22Rv1 (cell line): ENCODE measurements at regions not wholly inside any gene's neighbourhood (a gene's known extent, or its start where the extent isn't known, plus 50 kb on each side); places are given as distances from the start of the nearest gene placed in this dataset.

Source experiments
- H3K27ac ChIP-seq: fragments of 450-650 bp; 2 replicates; pipeline ENCODE4 v1.5.1; 2017
- ZFX ChIP-seq: fragments of 450-650 bp; IDR thresholded peaks from 2 replicates; pipeline ENCODE4 v1.6.1; 2017; ENCODE audit warnings: antibody characterized with exemption, borderline replicate concordance
- TF ChIP-seq, protein P1 (sequence below): fragments of 450-650 bp; IDR thresholded peaks from 2 replicates; pipeline ENCODE4 v1.5.1; 2017; ENCODE audit warnings: mild to moderate bottlenecking

DNA sequence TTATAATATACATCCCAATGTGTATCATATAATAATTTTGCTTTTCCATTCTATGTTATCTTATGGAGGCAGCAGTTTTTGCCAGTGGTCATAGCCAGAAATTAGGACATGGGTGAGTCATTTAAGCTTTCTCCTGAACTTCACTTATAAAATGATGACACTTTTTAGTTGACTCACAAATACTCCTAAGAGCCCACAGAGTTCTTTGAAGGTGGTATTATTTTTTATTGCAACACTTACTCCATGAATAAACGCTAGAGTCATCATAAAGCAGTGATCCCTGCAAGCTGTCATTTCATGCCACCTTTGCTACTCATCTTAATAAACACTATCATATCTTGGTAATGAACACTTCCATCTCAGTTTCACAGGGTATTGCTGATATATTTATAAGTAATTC is 69.9 kb upstream of the MAPRE2 start:
- TF ChIP-seq, protein P1, sequence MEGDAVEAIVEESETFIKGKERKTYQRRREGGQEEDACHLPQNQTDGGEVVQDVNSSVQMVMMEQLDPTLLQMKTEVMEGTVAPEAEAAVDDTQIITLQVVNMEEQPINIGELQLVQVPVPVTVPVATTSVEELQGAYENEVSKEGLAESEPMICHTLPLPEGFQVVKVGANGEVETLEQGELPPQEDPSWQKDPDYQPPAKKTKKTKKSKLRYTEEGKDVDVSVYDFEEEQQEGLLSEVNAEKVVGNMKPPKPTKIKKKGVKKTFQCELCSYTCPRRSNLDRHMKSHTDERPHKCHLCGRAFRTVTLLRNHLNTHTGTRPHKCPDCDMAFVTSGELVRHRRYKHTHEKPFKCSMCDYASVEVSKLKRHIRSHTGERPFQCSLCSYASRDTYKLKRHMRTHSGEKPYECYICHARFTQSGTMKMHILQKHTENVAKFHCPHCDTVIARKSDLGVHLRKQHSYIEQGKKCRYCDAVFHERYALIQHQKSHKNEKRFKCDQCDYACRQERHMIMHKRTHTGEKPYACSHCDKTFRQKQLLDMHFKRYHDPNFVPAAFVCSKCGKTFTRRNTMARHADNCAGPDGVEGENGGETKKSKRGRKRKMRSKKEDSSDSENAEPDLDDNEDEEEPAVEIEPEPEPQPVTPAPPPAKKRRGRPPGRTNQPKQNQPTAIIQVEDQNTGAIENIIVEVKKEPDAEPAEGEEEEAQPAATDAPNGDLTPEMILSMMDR: no peak
- no peak for TF ChIP-seq ZFX
- H3K27ac ChIP-seq: no peak overlapping the region

DNA sequence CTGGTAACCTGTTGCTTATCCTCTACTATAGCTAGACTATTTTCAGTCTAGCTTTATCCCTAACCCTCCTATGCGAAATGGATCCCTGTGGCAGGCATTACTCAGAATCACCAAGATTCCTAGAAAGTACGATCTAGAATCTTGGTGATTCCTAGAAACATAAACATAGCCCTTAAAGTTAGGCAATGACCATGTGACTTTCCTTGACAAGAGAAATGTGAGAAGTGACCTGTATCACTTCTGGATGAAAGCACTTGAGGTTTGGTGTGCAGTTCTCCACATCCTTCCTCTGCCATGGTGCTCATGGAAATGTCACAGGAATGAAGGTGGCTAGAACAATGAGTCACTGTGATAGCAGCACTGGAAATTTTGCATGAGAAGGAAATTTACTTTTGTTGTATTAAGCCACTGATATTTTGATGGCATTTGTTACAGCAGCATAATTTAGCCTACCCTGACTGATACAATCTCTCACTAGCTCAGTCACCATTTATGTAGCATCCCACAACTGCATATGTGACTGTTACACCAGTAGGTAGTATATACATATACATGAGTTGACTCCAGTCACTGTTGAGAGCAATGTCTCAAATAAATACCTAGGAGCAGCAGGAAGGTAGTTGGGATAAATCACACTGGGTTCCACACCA is 68.3 kb upstream of the MAPRE2 start:
- no peak overlapping the region for H3K27ac ChIP-seq
- TF ChIP-seq, protein P1: no peak
- TF ChIP-seq ZFX: no peak

DNA sequence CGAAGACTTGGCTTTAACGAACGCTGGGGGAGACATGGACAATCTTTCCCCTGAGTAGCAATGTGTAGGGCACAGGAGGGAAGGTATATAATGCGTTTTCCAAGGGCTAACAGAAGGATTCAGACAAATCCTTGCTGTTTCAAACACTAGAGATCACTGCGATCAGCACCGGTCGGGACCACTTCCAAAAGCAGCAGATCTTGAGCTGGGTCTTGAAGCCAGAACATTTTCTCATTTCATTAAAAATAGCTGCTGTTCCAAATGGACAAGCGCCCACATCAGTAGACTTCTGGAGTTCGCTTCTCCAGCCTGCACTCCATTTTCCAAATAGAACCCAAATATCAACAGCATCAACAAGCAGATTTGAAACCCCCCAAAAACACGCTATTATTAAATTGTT is 65.1 kb upstream of the MAPRE2 start:
- TF ChIP-seq, protein P1: no peak
- TF ChIP-seq ZFX: no peak
- H3K27ac ChIP-seq: no peak overlapping the region

DNA sequence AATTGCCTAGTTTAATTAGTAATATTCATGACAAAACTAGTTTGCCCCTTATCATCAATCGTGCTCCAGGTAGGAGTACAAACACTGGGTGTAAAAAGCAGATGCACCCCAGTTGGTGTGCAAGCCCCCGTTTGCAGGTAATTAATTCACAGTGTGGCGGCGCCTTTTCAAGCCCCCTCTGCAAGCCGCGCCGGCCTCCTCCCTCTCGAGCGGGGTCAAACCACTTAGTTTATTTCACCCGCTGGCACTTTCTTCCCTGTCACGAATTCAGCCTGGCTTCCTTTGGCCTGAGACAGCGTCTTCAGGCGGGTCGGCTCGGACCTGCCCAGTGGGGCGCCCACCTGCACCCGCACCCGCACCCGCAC is 64.7 kb upstream of the MAPRE2 start:
- peak overlapping the region; percentile 89; the same call in 1 of the 2 replicates for H3K27ac ChIP-seq
- TF ChIP-seq, protein P1: no peak
- no peak for TF ChIP-seq ZFX

DNA sequence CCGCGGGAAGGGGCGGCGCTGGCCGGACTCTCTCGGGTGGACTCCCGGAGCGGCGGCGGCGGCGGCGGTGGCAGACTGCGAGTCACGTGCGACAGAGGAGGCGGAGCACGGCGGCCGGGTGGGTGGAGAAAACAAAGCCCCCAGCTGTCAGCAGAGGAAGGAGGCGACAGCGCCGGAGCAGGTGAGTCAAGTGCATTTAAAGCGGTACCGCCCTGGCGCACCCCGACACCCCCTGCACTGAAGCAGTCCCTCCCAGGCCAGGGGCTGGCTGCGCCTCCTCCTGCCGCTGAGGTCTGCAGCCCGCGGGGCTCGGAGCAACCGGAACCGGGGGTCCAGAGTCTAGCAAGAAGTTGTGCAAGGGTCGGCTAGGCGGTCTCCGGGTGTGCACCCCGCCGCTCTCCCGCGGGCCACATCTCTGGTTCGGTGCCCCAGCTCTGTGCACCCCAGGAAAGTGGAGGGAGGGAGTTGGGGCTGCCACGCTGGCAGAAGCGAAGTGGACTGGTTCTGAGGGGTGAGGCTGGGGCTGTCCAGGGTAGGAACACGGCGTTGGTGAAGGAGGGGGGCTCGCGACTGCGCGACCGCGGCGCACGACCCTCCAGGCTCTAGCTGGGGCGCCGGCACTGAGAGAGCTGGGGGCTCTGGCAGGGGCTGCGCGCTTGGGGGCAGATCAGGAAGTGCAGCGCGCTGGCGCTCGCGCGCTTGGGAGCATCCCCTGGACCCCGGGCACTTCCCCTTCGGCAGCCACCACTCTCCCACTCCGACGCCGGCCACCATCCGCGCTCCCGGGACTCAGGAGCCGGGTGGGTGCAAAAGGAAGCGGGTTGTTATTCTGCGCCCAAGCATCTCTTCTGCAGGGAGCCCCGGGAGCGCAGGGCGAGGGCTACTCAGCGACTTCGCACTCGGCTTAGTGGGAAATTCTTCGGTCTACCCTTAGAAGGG is 64.0 kb upstream of the MAPRE2 start:
- peak overlapping the region; percentile 89 for H3K27ac ChIP-seq

DNA sequence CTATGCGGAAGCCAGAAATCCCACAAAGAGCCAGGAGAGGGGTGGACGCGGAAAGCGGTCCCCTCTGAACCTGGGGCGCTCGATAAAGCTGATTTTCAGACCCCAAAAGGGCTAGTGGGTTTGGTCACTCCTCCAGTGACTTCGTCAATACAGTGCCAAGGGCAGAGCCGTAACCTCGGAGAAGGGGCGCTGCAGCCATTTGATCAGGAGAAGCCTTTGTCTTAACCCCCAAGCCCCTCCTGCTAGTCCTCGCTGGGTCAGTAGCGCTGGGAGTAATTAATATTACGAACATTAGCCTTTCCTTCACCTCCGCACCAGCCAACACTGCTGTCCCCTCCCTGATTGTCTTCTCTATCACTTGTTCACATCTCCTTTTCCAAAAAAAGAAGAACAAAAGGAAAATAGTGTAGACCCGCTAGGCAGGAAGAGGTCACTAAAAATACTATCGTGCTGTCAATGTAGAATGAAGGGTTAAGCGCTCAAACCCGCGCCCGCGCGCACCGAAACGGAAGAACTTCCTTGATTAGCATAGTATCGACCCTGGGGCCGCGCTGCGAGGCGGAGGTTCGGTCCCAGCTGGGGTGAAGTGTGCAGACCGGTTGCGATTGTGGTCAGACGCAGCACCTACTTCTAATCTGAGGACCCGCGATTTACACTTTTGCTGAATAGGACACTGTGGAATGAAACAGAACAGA is 63.2 kb upstream of the MAPRE2 start:
- H3K27ac ChIP-seq: peak overlapping the region; percentile 89

More for the DNA sequence above, 64.0 kb upstream of the MAPRE2 start:
- TF ChIP-seq, protein P1: no peak
- no peak for TF ChIP-seq ZFX

More for the DNA sequence above, 63.2 kb upstream of the MAPRE2 start:
- TF ChIP-seq, protein P1: no peak
- TF ChIP-seq ZFX: no peak
